HT1080 (cell line): ENCODE measurements at regions not wholly inside any gene's neighbourhood (a gene's known extent, or its start where the extent isn't known, plus 50 kb on each side); places are given as distances from the start of the nearest gene placed in this dataset.

Experiments
- DNase-seq: peaks from one replicate; pipeline ENCODE4 v3.0.0-alpha.2; 2015; ENCODE audit warnings: low read depth

DNA sequence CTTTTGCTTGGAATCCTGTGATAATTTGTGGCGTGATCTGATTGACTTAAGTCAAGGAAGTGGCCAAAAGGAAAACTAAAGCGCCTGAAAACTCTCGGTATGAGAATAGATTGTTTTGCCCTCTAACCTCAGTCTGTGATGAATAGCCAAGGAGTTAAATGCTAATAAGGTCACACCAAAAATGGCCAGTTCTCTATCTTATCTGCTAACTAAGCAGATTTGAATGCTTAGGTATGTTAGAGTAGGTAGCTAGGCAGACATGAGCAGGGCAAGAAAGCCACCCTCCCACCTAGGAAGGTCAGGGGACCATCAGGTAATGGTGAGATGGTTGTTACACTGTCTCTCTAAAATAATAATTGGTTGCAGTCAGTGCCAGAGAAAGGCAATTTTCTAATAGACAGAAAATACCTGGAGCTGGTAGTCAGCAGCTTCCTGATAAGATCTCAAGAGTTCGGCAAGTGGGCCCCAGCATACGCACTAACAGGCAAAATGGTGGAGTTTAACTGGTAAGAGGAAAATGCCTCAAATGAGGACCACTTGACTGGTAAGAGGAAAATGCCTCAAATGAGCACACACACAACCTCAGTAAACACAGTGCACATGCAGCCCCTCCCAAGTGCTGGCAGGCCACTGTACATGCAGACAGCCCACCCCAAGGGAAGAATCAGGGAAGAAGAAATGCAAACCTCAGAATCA is 468.4 kb downstream of the MBD2 start:
- DNase-seq: no peak

DNA sequence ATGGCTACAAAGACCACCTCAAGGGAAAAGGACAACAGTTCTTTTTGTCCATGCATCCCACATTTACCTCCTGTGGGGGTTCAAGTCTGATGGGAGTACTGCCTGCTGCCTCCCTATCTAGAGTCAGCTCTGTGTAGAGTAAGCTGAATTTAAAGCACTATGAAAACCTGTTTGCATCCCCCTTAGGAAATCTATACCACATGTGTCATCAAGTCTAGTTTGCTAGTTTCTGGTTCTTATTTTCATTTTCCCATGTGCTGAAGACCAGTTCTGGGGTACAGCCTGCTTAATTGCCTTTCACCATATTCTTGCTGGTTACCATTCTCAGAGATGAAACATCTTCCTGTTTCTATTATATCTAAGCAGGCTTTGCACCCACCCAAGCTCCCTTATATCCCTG is 470.3 kb downstream of the MBD2 start:
- no peak for DNase-seq

DNA sequence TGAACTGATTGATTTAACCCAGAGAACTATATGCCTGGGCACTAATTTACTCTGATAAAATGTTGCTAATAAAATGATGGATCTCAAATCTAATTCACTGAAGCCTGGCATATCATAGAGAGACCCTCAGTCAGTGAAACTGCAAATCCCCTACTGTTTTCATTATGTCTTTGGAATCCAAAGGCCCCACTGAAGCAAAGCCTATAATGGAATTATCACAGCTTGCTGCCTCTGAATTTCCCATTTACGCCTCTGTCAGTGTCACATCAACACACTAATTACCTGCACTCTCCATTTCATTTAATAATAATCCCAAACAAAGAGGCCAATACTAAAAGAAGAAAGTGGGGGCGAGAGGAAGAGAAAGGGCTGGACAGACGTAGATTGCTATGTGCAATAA is 470.9 kb downstream of the MBD2 start:
- DNase-seq: no peak

DNA sequence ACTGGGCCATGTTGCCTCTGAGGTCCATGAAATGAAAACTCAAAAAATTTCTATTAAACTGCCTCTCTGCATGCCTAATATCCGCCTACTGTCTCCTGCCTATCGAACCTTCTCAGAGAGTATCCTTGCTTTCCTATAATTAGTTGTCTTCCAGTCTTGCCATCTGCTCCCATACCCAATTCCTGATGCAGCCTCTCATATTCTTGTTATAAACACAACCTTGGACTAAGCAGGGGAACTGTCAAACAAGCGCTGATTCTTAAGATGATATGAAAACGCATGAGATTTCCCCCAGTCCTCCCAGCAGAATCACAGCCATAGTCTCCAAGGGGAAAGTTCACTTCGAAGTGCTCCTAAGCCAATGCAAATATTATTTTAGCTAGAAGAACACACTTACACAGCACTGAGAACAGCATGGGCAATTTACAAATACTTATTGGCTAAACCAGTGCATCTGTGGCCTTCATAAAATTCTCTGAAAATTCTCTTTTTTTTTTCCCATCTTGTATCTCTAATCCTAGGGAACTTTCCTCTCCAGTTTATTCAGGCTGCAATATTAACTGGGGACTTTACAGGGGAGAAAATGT is 471.6 kb downstream of the MBD2 start:
- DNase-seq: no peak

DNA sequence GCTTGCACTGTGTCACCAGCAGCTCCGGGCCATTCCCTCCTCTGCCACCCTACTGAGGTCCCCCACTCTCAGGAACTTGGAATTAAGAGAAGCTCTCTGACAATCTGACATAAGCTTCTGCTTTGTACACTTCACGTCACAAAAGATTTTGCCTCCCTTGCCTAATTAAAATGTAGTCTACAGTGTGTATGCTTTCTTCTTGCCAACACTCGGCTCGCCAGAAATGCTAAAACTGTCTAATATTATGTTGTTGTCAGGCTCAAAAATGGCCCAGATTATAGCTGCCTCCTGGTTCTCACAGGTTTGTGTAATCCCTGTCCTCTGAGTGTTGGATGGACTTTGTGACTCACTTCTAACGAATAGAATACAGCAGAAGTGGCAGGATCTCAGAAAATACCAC is 474.7 kb downstream of the MBD2 start:
- DNase-seq: no peak

DNA sequence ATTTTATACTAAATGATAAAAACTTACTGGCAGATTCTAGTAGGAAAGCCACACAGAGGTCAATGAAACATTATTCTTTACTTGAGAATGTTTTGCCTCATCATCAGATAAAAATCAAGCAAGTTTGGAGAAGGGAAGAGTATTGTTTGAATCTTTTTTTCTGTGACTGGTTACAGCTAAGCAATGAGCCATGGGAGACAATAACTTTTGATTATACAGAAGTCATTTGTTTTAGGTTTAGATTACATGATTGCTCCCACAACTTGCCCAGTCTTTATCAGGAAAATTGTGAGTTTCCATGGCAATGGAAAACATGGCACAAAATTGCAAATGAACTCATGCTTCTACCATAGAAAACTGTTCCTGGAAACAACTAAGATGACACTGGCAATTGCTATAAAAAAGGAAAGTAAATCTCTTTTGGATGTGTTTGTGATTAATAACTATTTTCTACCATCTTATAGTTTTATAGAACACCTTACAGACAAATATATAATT is 476.8 kb downstream of the MBD2 start:
- DNase-seq: no peak

DNA sequence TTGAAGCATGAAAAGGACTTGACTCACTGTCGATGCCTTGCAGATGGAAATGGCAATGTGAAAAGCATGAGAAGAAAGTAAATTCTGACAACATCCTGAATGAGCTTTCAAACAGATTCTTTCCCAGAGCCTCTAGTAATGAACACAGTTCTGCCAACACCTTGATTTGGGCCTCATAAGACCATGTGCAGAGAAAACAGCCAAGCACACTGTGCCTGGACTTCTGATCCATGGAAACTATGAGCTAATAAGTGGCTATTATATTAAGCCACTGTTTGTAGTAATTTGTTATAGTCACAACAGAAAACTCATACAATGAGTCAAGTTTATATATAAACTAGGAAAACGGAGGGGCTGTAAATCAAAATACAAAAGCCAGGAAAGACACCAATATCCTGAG is 477.3 kb downstream of the MBD2 start:
- DNase-seq: no peak

DNA sequence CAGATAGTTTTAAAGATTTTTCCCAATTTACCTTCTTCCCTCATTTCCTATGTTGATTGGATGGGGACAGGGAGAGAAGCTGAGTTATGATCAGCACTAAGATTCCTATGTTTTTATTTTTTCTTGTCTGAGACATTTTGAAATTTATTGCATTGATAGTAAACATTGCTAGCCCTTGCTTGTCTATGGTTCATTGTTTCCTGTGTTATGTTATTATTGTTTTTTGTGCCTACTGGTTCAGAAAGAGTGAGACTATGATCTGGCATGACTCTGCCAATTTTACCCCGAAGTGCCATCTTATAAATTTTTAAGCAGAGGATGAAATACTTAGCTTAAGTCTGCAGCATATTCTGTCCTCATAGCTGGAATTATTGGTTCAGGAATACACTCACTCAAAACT is 478.5 kb downstream of the MBD2 start:
- DNase-seq: no peak

DNA sequence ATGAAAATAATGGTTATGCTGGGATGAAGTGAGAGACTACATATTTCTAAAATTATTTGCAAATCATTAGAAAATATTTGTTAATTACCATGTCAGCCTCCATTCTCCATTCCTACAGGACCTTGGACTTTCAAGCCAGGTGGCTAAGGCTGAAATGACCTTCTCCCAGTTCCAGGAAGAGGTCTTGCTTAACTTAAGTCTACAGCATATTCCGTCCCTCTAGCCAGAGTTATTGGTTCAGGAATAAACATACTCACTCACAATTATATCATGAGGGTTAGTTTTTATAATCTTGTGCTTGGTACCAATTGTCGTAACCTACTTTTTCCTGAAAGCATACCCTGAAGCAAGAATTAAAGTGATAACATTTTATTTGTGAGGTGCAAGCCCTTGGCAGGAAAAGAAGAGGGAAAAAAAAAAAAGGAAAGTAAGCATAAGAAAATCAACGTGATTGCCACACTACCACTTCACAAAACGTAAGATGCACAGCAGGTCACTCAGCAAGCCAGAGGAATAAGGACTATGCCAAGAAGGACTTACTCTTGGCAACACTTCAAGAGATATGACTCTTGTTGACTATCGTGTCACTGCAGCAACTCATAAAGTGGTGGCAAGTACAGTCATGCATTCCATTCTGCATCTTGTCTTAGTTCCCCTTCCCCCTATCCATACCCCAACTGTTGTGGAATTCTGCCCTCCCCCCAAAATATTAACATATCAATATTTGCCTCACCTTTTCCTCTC is 479.1 kb downstream of the MBD2 start:
- DNase-seq: peak; percentile 73

DNA sequence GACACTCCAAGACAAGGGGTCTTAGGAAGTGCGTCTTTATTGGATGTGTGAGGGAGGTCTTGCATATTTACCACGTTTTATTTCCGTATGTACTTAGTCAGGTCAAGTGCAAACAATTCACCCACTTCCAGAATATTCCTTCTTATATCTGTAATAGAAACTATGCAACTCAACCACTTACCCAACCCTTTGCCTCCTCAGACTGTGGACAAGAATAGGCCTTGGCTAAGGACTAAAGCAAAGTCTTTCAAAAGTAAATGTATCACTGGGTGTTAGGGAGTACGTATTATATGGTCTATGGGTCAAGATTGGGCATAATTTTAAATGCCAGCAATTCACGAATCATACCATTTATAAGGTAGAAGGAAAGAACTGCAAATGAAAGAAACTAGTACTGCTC is 484.8 kb downstream of the MBD2 start:
- no peak for DNase-seq

DNA sequence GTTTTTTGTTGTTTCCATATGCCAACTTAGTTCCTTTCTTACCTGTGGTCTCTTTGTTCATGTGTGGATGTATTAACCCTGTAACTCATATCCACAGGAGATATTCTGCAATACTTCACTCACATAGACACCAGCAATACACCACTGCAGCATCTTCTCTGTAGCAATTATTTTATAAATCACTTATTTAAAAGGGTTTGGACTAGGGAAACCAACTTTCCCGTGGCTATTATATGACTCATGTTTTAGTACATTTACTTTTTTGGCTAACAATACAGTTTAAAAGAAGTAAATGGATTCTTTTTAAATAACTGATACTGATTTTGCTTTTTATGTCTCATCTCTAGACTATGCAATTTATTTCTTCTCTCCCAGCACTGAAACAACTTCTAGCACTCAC is 488.9 kb downstream of the MBD2 start:
- no peak for DNase-seq

DNA sequence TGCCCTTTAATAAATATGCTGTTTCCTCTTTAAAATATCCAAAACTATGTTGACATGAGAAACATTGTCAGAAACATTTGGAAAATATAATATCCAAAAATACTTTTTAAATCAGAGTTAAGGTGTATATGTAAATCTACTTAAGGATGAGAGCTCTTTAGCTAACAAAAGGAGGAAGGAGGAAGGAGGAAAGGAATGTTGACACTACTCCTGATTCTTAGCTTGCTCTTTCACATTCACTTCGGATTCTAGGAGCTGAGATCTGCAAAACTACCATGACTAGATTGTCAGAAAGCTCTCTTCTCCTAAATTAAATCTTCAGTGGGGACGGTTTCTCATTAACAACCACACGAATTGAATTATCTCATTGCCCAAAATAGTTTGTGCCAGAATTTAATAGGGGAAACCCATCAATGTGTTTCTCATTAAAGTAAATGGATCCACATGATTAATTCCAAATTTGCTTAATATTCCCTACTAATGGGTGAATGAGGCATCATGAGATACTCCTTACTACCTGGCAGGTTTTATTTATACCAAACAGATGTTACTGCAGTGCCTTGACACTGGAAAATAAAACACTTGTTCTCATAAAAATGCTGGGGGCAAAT is 509.1 kb downstream of the MBD2 start:
- DNase-seq: no peak

DNA sequence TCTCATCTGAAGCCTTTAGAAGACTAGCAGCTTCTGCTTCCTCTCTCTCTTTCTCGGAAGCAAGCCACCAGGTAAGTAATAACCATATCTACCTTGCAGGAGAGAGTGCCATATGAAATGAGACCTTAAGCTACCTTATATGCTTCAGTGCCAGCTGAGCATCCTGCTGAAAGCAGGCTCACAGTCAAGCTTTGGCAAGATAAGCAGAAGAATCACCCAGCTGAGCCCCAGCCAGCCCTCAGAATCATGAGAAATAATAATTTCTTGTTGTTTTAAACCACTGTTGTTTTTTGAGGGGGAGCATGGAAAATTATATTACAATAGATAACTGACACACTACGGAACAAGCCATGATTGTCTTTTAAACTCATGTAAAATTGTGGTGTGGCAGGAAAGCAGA is 514.4 kb downstream of the MBD2 start:
- no peak for DNase-seq

DNA sequence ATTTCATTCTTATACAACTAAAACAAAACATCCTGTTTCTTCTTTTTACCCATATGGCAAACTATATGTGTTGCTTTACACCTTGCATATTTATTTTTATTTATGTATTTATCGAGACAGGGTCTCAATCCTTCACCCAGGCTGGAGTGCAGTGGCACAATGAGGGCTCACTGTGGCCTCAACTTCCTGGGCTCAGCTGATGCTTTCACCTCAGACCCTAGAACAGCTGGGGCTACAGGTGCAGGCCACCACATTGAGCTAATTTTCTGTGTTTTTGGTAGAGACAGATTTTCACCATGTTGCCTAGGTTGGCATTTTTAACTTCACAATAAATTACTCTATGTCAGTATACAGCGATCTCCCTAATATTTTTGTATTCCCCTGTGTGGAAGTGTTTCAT is 522.0 kb downstream of the MBD2 start:
- DNase-seq: no peak

DNA sequence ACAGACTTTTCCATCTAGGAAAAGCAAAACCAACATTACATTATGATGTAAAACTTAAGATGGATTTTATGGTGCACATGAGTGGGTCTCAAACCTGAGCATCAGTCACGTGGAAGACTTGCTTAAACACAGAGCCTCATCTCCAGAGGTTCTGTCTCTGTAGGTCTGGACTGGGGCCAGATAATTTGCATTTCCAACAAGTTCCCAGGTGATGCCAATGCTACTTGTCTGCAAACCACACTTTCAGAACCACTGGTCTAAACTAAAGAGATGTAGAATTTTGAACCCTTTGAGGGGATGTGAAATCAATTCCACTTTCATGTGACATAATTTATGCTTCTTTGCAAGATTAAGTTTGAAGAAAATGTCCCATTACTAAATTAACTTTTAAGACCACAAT is 522.8 kb downstream of the MBD2 start:
- DNase-seq: no peak

DNA sequence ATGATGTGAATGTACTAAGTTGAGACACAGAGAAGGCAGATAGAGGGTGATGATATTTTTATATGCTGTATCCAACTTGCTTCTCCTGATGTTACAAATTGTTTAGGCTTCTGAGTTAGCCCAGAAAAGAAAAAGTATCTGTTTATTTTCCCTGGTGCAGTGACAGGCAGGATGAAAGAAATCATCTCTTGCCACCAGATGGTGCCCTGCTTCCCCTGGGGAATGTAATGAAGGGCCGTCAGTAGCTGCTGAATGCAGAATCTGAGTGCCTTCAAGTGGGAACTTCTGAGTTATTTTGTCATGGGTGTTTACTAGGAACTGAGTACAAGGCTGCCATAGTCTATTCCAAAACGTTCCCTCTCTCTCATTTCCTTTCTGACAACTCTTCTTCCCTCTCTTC is 525.6 kb downstream of the MBD2 start:
- peak; percentile 26 for DNase-seq

DNA sequence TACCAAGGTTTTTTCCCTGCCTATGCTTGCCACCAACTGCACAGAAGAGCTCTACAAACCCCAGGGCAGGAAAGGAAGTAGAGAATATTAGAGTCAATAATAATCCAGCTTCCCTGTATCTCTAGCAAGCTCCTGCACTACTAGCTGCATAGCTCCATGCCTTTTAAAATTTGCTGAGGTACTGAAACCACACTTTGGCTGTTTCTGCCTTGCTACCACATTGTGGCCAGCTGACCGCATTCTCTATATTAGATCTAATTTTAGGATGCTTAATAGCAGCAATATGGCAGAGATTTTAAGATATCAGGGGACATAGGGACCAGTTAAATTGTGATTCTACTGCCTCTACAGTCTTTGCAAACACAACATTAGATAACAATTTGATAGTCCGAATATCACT is 534.6 kb downstream of the MBD2 start:
- no peak for DNase-seq

DNA sequence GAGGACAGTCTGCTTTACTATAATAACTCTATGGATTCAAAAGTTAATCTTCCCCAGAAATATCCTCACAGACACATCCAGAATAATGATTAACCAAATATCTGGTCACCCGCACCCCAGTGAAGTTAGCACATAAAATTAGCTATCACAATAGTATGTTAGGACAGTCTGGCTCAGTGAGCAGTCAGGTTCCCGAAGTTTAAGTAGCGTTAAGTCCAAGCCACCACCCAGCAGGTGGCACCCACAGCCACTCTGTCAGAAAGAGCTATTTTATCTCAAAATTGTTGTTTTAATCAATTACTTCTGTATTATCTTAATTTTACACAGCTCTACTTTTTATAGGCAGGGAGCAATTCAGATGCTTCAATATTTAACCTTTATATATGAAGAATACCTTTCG is 537.5 kb downstream of the MBD2 start:
- DNase-seq: no peak

DNA sequence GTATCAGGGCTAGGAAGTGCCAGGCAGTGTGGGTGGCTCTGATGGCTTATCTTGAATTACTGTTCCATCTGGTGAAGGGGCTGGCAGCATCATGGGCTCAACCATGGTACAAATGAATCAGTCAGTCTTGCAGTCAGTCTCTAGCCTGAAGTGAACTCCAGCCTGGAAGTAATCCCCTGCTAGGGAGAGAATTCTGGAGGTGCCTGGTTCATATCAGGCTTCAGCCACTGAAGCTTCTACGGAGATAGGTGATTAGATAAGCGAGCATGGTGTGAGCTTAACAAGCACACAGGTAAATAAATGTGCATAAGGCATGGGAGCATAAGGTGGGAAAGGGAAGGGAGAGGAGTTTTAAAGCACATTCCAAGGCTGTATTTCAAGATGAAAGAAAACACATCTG is 541.7 kb downstream of the MBD2 start:
- no peak for DNase-seq

DNA sequence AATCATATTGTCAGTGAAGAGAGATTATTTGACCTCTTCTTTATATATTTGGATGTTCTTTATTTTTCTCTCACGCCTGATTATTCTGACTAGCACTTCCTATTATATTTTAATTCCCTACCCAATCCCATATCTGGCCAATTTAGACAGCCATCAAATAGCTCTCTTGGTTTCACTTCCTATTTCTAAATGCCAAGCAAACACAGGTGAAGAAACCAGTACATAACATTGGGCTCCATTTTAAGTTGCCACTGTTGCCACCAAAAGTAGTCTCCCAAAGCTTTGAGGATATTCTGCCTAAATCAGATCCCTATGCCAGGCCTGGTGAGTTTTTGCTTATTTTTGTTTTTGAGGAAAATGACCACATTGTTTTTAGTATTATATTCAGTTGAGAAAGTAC is 547.0 kb downstream of the MBD2 start:
- DNase-seq: no peak

DNA sequence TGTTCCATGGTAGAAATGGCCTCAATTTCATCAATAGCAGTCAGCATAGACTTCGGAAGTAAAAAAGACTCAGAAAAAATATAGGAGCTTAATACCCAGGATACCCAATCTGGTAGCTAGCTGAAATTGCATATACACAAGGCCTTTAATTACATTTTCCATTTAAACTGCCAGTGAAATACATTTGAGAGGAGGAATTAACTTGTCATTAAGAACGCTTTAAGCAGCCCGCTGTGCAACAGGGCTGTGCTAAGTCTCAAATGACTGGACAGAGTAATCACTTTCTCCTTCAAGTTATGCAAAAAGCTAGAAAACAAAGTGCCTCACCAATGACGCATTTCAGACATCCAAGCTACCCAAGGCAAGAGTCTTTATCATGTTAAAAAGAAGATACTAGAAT is 558.8 kb downstream of the MBD2 start:
- no peak for DNase-seq

DNA sequence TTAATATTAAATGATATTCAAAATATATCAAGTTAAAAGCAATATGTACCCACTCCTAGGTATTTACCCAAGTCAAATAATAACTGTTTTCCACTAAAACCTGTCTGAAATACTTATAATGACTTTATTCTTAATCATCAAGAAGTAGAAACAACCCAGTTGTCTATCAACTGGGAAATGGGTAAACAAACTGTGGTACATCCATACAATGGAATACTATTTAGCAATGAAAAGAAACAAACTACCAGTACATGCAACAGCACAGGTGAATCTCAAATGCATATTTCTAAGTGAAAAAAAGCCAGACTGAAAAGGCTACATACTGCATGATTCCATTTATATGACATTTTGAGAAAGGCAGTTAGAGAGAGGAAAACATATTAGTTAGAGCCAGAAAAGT is 559.9 kb downstream of the MBD2 start:
- DNase-seq: no peak
